ENCODE measurements at regions not wholly inside any gene's neighbourhood (a gene's known extent, or its start where the extent isn't known, plus 50 kb on each side); places are given as distances from the start of the nearest gene placed in this dataset.

GRCh38 chr1:221012120-221012519, 132.9 kb downstream of the HLX start:
- DNase-seq (ENCODE audit: low read depth), result no peak
- no peak for TF ChIP-seq CTCF (IDR thresholded peaks at IDR 0.05; ENCODE audit: insufficient read depth, low read depth, low read length, missing control alignments)

GRCh38 chr1:221013691-221014660, 134.7 kb downstream of the HLX start:
- TF ChIP-seq CTCF (IDR thresholded peaks at IDR 0.05; ENCODE audit: insufficient read depth, low read depth, low read length, missing control alignments), result no peak
- no peak overlapping the region for H3K4me3 ChIP-seq (ENCODE audit: low read length)
- DNase-seq (ENCODE audit: low read depth), result no peak

More at GRCh38 chr1:221012120-221012519, 132.9 kb downstream of the HLX start:
- no peak overlapping the region for H3K4me3 ChIP-seq (ENCODE audit: low read length)

DNA sequence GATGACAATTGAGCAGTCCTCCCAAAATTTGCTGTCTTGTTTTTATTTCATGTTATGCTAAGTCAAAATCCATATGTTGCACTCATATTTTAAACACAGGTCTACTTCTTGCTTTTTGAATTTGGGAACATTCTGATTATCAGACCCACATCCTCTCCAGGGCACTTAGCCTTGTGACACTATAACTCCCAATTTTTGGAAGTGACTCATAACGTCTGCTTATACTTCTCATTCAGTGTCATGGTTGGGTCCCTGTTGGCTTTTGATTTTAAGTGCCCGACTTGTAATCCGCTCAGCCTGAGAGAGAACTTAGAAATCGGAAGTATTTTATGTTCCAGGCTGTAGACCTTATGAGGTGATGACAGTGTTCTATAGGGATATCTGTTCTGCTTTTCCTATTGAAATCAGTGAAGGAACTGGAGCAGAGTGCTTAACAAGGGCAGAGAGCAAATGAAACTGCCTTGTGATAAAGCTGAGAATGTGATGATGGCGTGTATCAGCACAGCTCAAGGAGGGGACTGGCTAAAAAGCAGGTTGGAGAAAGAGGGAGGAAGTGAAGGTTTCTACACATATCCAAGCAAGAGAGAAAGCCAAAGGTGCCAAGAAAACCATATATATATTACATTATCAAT, 136.0 kb downstream of the HLX start:
- no peak for DNase-seq (ENCODE audit: low read depth)
- H3K4me3 ChIP-seq (ENCODE audit: low read length), result no peak overlapping the region
- no peak for TF ChIP-seq CTCF (IDR thresholded peaks at IDR 0.05; ENCODE audit: insufficient read depth, low read depth, low read length, missing control alignments)

GRCh38 chr1:221016751-221017150, 137.5 kb downstream of the HLX start:
- H3K4me3 ChIP-seq (ENCODE audit: low read length), result no peak overlapping the region
- no peak for DNase-seq (ENCODE audit: low read depth)
- no peak for TF ChIP-seq CTCF (IDR thresholded peaks at IDR 0.05; ENCODE audit: insufficient read depth, low read depth, low read length, missing control alignments)

DNA sequence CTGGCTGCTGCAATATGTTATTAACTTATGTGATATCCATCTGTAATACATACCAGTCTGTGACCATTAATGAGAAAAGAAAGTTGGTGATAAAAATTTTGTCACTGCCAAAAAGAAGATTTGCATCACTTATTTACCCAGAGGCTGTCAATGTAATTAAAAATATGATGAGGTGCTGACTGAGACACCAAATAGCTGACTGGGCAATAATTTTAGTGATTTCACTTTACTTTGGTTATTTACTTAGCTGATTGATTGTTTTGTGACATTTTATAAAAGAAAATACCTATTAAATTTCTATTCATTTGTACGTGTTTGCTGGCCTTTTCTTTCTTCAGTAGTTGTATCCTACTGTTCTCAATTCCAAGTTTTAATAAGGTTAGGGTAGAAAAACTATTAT, 139.2 kb downstream of the HLX start:
- no peak for TF ChIP-seq CTCF (IDR thresholded peaks at IDR 0.05; ENCODE audit: insufficient read depth, low read depth, low read length, missing control alignments)
- no peak for DNase-seq (ENCODE audit: low read depth)
- H3K4me3 ChIP-seq (ENCODE audit: low read length), result no peak overlapping the region

DNA sequence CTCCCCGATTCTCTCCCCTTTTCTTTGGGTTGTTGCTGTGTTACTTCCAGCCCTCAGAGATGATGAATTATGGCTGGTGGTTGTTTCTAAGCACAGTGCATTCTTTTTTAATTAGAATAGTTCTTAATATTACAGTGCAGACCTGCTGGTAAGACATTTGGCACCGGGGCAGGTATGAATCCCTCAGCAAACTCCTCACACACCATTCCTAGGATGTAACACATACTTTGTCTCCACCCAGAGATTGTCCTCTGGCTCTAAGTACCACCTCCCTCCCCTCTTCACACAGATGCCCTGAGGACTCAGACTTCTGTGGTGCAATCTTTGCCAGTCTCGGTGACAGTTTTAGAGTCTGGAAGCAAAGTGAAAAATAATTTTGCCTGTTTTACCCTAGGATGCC, 143.1 kb downstream of the HLX start:
- DNase-seq (ENCODE audit: low read depth), result no peak
- no peak for TF ChIP-seq CTCF (IDR thresholded peaks at IDR 0.05; ENCODE audit: insufficient read depth, low read depth, low read length, missing control alignments)
- H3K4me3 ChIP-seq (ENCODE audit: low read length), result no peak overlapping the region
